Medulla oblongata (tissue), 1 donor: ENCODE measurements at regions not wholly inside any gene's neighbourhood (a gene's known extent, or its start where the extent isn't known, plus 50 kb on each side); places are given as distances from the start of the nearest gene placed in this dataset.
"Not testable (repeated sequence)": the region's sequence is repeated elsewhere in the genome, so short reads cannot be mapped to it uniquely, and the experiment has no call there.

Source experiments
- DNase-seq: peaks from one replicate; pipeline ENCODE4 v3.0.0-alpha.2; 2015; ENCODE audit errors: extremely low spot score

GRCh38 chr13:71382285-71382684 is 484.7 kb downstream of the DACH1 start:
- no peak for DNase-seq

- no peak for DNase-seq
Measured at GRCh38 chr13:71380191-71380590, 486.8 kb downstream of the DACH1 start.

- DNase-seq, result peak; percentile 34
Measured at GRCh38 chr13:71378961-71379905, 487.8 kb downstream of the DACH1 start.

GRCh38 chr13:71374471-71375049 is 492.4 kb downstream of the DACH1 start:
- DNase-seq, result no peak

- DNase-seq, result no peak
Measured at GRCh38 chr13:71368336-71368735, 498.7 kb downstream of the DACH1 start.

- no peak for DNase-seq
Measured at GRCh38 chr13:71360041-71360440, 507.0 kb downstream of the DACH1 start.

GRCh38 chr13:71359641-71360040 is 507.4 kb downstream of the DACH1 start:
- no peak for DNase-seq

- no peak for DNase-seq
Measured at GRCh38 chr13:71358218-71358617, 508.8 kb downstream of the DACH1 start.

- no peak for DNase-seq
Measured at GRCh38 chr13:71355010-71355409, 512.0 kb downstream of the DACH1 start.

- no peak for DNase-seq
Measured at GRCh38 chr13:71350886-71351285, 516.1 kb downstream of the DACH1 start.

GRCh38 chr13:71345856-71346255 is 521.1 kb downstream of the DACH1 start:
- not testable (repeated sequence) for DNase-seq

GRCh38 chr13:71339736-71340135 is 527.3 kb downstream of the DACH1 start:
- DNase-seq, result no peak

GRCh38 chr13:71339005-71339404 is 528.0 kb downstream of the DACH1 start:
- no peak for DNase-seq

- DNase-seq, result no peak
Measured at GRCh38 chr13:71338070-71338469, 528.9 kb downstream of the DACH1 start.

- no peak for DNase-seq
Measured at GRCh38 chr13:71327266-71327665, 539.7 kb downstream of the DACH1 start.

- DNase-seq, result no peak
Measured at GRCh38 chr13:71325556-71325955, 541.4 kb downstream of the DACH1 start.

- no peak for DNase-seq
Measured at GRCh38 chr13:71323266-71323665, 543.7 kb downstream of the DACH1 start.

GRCh38 chr13:71320452-71320851 is 546.6 kb downstream of the DACH1 start:
- no peak for DNase-seq

GRCh38 chr13:71316792-71317363 is 550.1 kb downstream of the DACH1 start:
- no peak for DNase-seq

- DNase-seq, result no peak
Measured at GRCh38 chr13:71312923-71313322, 554.1 kb downstream of the DACH1 start.

GRCh38 chr13:71309905-71310304 is 557.1 kb downstream of the DACH1 start:
- DNase-seq, result no peak

GRCh38 chr13:71306821-71307220 is 560.2 kb downstream of the DACH1 start:
- no peak for DNase-seq

GRCh38 chr13:71304861-71305260 is 562.1 kb downstream of the DACH1 start:
- no peak for DNase-seq
